ENCODE measurements at regions not wholly inside any gene's neighbourhood (a gene's known extent, or its start where the extent isn't known, plus 50 kb on each side); places are given as distances from the start of the nearest gene placed in this dataset.
A peak's percentile ranks its signal among the peaks of the same experiment; 100 is the strongest.

DNA sequence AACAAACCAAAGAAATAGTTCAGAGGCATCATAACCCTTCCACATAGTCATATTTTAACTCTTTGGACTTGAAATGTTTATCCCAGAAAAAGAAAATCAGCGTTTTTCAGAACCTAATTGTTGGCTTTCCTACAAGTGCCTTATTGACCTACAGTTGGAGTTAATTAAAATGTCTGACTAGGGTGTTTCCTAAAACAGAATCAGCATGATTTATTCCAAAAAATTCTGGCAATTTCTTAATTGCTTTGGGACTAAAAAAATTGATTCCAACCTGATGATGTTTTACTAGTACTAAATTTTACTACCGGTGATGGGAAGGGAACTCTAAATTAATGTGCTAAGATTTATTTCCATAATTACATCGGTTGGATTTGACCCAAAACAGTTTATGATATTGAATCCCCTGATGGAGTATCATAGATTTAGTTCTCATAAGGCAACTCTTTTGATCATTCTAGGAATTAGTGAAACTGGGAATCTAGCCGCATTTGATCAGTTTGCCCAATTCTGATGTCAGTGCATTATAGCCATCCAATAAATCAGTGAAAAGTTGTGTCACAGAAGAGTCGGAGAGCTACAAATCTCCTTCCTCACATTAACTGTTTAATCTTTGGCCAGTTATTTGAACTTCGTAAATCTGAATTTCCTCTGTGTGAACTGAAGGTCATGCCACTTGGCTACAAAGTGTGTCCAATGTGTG lies 134.3 kb upstream of the DSEL start:
- H3K4me1 ChIP-seq (ENCODE audit: control insufficient read depth in 4 of 4, insufficient read depth in 4 of 4, low read length in 3 of 4), result peaks cover 0 to 6% (median under 1%) of the 10 kb centered on the region in 4 donors
- H3K27ac ChIP-seq (ENCODE audit: low read depth in 1 of 2, low read length in 2 of 2), result no peak overlapping the region
- H3K9me3 ChIP-seq (ENCODE audit: control insufficient read depth in 4 of 4, low read length in 3 of 4), result no peaks in the 10 kb centered on the region
- DNase-seq (ENCODE audit: low spot score), result no peak
- TF ChIP-seq JUND (IDR thresholded peaks at IDR 0.05), result no peak
- no peak for TF ChIP-seq GABPA (IDR thresholded peaks at IDR 0.05 in 1 of 2, conservative IDR thresholded peaks at IDR 0.05 in 1 of 2)
- no peak for TF ChIP-seq YY1 (IDR thresholded peaks at IDR 0.05)
- no peak for TF ChIP-seq SP1 (IDR thresholded peaks at IDR 0.05)
- no peak for TF ChIP-seq NR2F2 (IDR thresholded peaks at IDR 0.05)
- H3K4me3 ChIP-seq (ENCODE audit: low read depth in 1 of 3, low read length in 3 of 3), result no peak overlapping the region
- 68% methylated on average over 6 of the region's 6 CpGs for WGBS
- no peak overlapping the region for H3K9ac ChIP-seq (ENCODE audit: low read depth in 1 of 2, low read length in 2 of 2)
- H3K27me3 ChIP-seq (ENCODE audit: control insufficient read depth in 4 of 4, insufficient read depth in 4 of 4, low read length in 3 of 4), result no peaks in the 10 kb centered on the region
- no peaks in the 10 kb centered on the region for H3K36me3 ChIP-seq (ENCODE audit: control insufficient read depth in 4 of 4, insufficient read depth in 3 of 4, low read depth in 1 of 4, low read length in 3 of 4)

- Histone ChIP-seq H3K4me1 (ENCODE audit: control insufficient read depth in 4 of 4, insufficient read depth in 4 of 4, low read length in 3 of 4) (peaks cover 0 to 6% (median under 1%) of the 10 kb centered on the region in 4 donors), H3K27me3 (ENCODE audit: control insufficient read depth in 4 of 4, insufficient read depth in 4 of 4, low read length in 3 of 4) (no peaks in the 10 kb centered on the region), H3K36me3 (ENCODE audit: control insufficient read depth in 4 of 4, insufficient read depth in 3 of 4, low read depth in 1 of 4, low read length in 3 of 4) (no peaks in the 10 kb centered on the region), H3K9ac (ENCODE audit: low read depth in 1 of 2, low read length in 2 of 2) (no peak overlapping the region), H3K9me3 (ENCODE audit: control insufficient read depth in 4 of 4, low read length in 3 of 4) (no peaks in the 10 kb centered on the region), H3K4me3 (ENCODE audit: low read depth in 1 of 3, low read length in 3 of 3) (no peak overlapping the region), H3K27ac (ENCODE audit: low read depth in 1 of 2, low read length in 2 of 2) (no peak overlapping the region)
- no peak for DNase-seq (ENCODE audit: low spot score)
- TF ChIP-seq NR2F2 (IDR thresholded peaks at IDR 0.05) (no peak), SP1 (IDR thresholded peaks at IDR 0.05) (peak; percentile 79), FOXA2 (IDR thresholded peaks at IDR 0.05) (peak; percentile 59), HNF4A (conservative IDR thresholded peaks at IDR 0.05) (peak; percentile 89 to 94), TAF1 (conservative IDR thresholded peaks at IDR 0.05) (no peak), FOXA1 (IDR thresholded peaks at IDR 0.05) (peak; percentile 44), EGR1 (IDR thresholded peaks at IDR 0.05; ENCODE audit: low read depth in 2 of 2) (peak in 1 of 2 donors; percentile 30), JUND (IDR thresholded peaks at IDR 0.05) (peak in 1 of 2 donors; percentile 74), RAD21 (IDR thresholded peaks at IDR 0.05) (peak; percentile 59 to 64), RXRA (IDR thresholded peaks at IDR 0.05) (peak; percentile 52 to 70), YY1 (IDR thresholded peaks at IDR 0.05) (peak; percentile 39), GABPA (IDR thresholded peaks at IDR 0.05 in 1 of 2, conservative IDR thresholded peaks at IDR 0.05 in 1 of 2) (peak in 1 of 2 donors; percentile 30), MAX (IDR thresholded peaks at IDR 0.05) (no peak), ZBTB33 (IDR thresholded peaks at IDR 0.05) (peak; percentile 71), HNF4G (IDR thresholded peaks at IDR 0.05) (peak; percentile 70)
- TF ChIP-seq, protein P1, sequence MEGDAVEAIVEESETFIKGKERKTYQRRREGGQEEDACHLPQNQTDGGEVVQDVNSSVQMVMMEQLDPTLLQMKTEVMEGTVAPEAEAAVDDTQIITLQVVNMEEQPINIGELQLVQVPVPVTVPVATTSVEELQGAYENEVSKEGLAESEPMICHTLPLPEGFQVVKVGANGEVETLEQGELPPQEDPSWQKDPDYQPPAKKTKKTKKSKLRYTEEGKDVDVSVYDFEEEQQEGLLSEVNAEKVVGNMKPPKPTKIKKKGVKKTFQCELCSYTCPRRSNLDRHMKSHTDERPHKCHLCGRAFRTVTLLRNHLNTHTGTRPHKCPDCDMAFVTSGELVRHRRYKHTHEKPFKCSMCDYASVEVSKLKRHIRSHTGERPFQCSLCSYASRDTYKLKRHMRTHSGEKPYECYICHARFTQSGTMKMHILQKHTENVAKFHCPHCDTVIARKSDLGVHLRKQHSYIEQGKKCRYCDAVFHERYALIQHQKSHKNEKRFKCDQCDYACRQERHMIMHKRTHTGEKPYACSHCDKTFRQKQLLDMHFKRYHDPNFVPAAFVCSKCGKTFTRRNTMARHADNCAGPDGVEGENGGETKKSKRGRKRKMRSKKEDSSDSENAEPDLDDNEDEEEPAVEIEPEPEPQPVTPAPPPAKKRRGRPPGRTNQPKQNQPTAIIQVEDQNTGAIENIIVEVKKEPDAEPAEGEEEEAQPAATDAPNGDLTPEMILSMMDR (IDR thresholded peaks at IDR 0.05; ENCODE audit: low read depth, low read length, missing input control), result no peak
- TF ChIP-seq, protein P2, sequence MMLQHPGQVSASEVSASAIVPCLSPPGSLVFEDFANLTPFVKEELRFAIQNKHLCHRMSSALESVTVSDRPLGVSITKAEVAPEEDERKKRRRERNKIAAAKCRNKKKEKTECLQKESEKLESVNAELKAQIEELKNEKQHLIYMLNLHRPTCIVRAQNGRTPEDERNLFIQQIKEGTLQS (IDR thresholded peaks at IDR 0.05), result no peak
- TF ChIP-seq, protein P3, sequence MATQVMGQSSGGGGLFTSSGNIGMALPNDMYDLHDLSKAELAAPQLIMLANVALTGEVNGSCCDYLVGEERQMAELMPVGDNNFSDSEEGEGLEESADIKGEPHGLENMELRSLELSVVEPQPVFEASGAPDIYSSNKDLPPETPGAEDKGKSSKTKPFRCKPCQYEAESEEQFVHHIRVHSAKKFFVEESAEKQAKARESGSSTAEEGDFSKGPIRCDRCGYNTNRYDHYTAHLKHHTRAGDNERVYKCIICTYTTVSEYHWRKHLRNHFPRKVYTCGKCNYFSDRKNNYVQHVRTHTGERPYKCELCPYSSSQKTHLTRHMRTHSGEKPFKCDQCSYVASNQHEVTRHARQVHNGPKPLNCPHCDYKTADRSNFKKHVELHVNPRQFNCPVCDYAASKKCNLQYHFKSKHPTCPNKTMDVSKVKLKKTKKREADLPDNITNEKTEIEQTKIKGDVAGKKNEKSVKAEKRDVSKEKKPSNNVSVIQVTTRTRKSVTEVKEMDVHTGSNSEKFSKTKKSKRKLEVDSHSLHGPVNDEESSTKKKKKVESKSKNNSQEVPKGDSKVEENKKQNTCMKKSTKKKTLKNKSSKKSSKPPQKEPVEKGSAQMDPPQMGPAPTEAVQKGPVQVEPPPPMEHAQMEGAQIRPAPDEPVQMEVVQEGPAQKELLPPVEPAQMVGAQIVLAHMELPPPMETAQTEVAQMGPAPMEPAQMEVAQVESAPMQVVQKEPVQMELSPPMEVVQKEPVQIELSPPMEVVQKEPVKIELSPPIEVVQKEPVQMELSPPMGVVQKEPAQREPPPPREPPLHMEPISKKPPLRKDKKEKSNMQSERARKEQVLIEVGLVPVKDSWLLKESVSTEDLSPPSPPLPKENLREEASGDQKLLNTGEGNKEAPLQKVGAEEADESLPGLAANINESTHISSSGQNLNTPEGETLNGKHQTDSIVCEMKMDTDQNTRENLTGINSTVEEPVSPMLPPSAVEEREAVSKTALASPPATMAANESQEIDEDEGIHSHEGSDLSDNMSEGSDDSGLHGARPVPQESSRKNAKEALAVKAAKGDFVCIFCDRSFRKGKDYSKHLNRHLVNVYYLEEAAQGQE (IDR thresholded peaks at IDR 0.05), result peak; percentile 19
- 40% methylated on average over 2 of the region's 2 CpGs for WGBS
Observed at GRCh38 chr18:67646890-67647289, 130.4 kb upstream of the DSEL start.

All from liver (tissue), 8 donors.